ENCODE measurements at regions not wholly inside any gene's neighbourhood (a gene's known extent, or its start where the extent isn't known, plus 50 kb on each side); places are given as distances from the start of the nearest gene placed in this dataset.
"Not testable (repeated sequence)": the region's sequence is repeated elsewhere in the genome, so short reads cannot be mapped to it uniquely, and the experiment has no call there.

GRCh38 chr10:63077800-63078199 lies 55.3 kb upstream of the NRBF2 start:
- DNase-seq: no peak

GRCh38 chr10:63072951-63073350 lies 60.2 kb upstream of the NRBF2 start:
- DNase-seq: no peak

- DNase-seq: peak; percentile 89
These were observed 62.0 kb upstream of the NRBF2 start for GRCh38 chr10:63071145-63071544.

- no peak for DNase-seq
These were observed 63.8 kb upstream of the NRBF2 start for GRCh38 chr10:63069318-63069717.

- DNase-seq: no peak
These were observed 64.9 kb upstream of the NRBF2 start for GRCh38 chr10:63068246-63068645.

GRCh38 chr10:63066606-63067005 lies 66.5 kb upstream of the NRBF2 start:
- no peak for DNase-seq

- DNase-seq: no peak
These were observed 68.4 kb upstream of the NRBF2 start for GRCh38 chr10:63064706-63065105.

GRCh38 chr10:63058236-63058635 lies 74.9 kb upstream of the NRBF2 start:
- DNase-seq: no peak

GRCh38 chr10:63057509-63057908 lies 75.6 kb upstream of the NRBF2 start:
- no peak for DNase-seq

GRCh38 chr10:63055705-63056104 lies 77.4 kb upstream of the NRBF2 start:
- no peak for DNase-seq

GRCh38 chr10:63054889-63055611 lies 78.1 kb upstream of the NRBF2 start:
- no peak for DNase-seq

GRCh38 chr10:63052083-63052482 lies 81.0 kb upstream of the NRBF2 start:
- DNase-seq: no peak

- DNase-seq: no peak
These were observed 90.9 kb upstream of the NRBF2 start for GRCh38 chr10:63042256-63042655.

GRCh38 chr10:63033616-63034185 lies 99.4 kb upstream of the NRBF2 start:
- not testable (repeated sequence) for DNase-seq

- DNase-seq: no peak
These were observed 102.6 kb upstream of the NRBF2 start for GRCh38 chr10:63030536-63030935.

- DNase-seq: no peak
These were observed 105.6 kb upstream of the NRBF2 start for GRCh38 chr10:63027531-63027930.

GRCh38 chr10:63021225-63021624 lies 111.9 kb upstream of the NRBF2 start:
- DNase-seq: no peak

GRCh38 chr10:63013755-63014154 lies 119.4 kb upstream of the NRBF2 start:
- DNase-seq: no peak

GRCh38 chr10:63012623-63013022 lies 120.5 kb upstream of the NRBF2 start:
- DNase-seq: no peak

- no peak for DNase-seq
These were observed 122.9 kb upstream of the NRBF2 start for GRCh38 chr10:63010203-63010602.

GRCh38 chr10:63008491-63008890 lies 124.6 kb upstream of the NRBF2 start:
- no peak for DNase-seq

GRCh38 chr10:63007112-63007511 lies 126.0 kb upstream of the NRBF2 start:
- DNase-seq: no peak

- DNase-seq: no peak
These were observed 127.9 kb upstream of the NRBF2 start for GRCh38 chr10:63005246-63005645.

GRCh38 chr10:63003816-63004453 lies 129.2 kb upstream of the NRBF2 start:
- DNase-seq: no peak

- DNase-seq: no peak
These were observed 136.2 kb upstream of the NRBF2 start for GRCh38 chr10:62996925-62997324.

Data from NCI-H69 (cell line).